ENCODE measurements at regions not wholly inside any gene's neighbourhood (a gene's known extent, or its start where the extent isn't known, plus 50 kb on each side); places are given as distances from the start of the nearest gene placed in this dataset.
A peak's percentile ranks its signal among the peaks of the same experiment; 100 is the strongest.

DNA sequence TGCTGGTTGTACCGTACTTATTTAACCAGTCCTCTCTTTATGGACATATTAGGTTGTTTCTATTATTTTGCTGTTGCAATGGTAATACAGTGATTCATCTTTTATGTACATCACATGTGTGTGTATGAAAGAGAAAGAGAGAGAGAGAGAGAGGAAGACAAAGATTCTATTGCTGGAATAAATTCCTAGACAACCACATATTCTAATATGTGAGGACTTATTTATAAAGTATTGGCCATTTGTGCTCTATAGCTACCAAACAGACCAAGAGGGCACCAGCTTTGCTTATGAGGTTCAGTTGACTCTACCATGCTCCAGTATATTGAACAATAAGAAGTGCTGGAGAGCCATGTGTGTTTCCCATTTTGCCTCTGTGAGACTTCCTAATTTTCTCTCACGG, 513.5 kb downstream of the DMAC1 start:
- Histone ChIP-seq H3K27me3 (no peaks in the 10 kb centered on the region), H3K9me3 (no peaks in the 10 kb centered on the region), H3K27ac (no peak overlapping the region), H3K4me1 (no peaks in the 10 kb centered on the region), H3K36me3 (no peaks in the 10 kb centered on the region), H3K4me3 (no peak overlapping the region)
- 64 to 92% methylated on average over 2 of the region's 2 CpGs for WGBS, 2 donors
- DNase-seq (no peak), ATAC-seq (ENCODE audit: low FRiP score in 2 of 2) (no peak)
- no peak for TF ChIP-seq POLR2A (IDR thresholded peaks at IDR 0.05)
- no peak for TF ChIP-seq POLR2AphosphoS5 (IDR thresholded peaks at IDR 0.05)
- TF ChIP-seq, protein P1, sequence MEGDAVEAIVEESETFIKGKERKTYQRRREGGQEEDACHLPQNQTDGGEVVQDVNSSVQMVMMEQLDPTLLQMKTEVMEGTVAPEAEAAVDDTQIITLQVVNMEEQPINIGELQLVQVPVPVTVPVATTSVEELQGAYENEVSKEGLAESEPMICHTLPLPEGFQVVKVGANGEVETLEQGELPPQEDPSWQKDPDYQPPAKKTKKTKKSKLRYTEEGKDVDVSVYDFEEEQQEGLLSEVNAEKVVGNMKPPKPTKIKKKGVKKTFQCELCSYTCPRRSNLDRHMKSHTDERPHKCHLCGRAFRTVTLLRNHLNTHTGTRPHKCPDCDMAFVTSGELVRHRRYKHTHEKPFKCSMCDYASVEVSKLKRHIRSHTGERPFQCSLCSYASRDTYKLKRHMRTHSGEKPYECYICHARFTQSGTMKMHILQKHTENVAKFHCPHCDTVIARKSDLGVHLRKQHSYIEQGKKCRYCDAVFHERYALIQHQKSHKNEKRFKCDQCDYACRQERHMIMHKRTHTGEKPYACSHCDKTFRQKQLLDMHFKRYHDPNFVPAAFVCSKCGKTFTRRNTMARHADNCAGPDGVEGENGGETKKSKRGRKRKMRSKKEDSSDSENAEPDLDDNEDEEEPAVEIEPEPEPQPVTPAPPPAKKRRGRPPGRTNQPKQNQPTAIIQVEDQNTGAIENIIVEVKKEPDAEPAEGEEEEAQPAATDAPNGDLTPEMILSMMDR (IDR thresholded peaks at IDR 0.05), result no peak
- TF ChIP-seq EP300 (IDR thresholded peaks at IDR 0.05), result no peak

DNA sequence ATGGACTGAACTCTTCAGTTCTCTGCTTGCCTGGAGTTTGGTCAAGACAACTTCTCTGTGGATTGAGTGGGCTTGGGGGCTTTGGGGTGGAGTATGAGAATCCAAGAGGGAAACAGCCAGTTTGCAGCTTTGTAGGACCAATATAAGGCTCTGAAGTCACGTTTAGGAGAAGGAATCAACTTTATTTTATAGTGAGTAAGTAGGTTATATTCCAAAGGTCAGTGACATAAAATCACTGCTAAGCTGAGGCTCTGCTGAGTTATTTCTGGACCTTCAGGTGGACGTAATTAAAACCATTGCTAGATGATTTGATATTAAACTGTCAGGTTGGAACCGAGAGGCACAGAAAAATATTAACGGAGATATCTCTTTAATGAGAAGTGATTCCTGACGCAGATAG, 514.4 kb downstream of the DMAC1 start:
- Histone ChIP-seq H3K36me3 (no peaks in the 10 kb centered on the region), H3K4me1 (no peaks in the 10 kb centered on the region), H3K9me3 (no peaks in the 10 kb centered on the region), H3K4me3 (no peak overlapping the region), H3K27me3 (no peaks in the 10 kb centered on the region), H3K27ac (no peak overlapping the region)
- no peak for DNase-seq
- TF ChIP-seq, protein P1 (IDR thresholded peaks at IDR 0.05), result no peak
- TF ChIP-seq EP300 (IDR thresholded peaks at IDR 0.05), result no peak
- TF ChIP-seq POLR2AphosphoS5 (IDR thresholded peaks at IDR 0.05), result no peak
- TF ChIP-seq POLR2A (IDR thresholded peaks at IDR 0.05), result no peak
- no peak for ATAC-seq (ENCODE audit: low FRiP score in 2 of 2)
- 63 to 79% methylated on average over 5 of the region's 5 CpGs for WGBS, 2 donors

DNA sequence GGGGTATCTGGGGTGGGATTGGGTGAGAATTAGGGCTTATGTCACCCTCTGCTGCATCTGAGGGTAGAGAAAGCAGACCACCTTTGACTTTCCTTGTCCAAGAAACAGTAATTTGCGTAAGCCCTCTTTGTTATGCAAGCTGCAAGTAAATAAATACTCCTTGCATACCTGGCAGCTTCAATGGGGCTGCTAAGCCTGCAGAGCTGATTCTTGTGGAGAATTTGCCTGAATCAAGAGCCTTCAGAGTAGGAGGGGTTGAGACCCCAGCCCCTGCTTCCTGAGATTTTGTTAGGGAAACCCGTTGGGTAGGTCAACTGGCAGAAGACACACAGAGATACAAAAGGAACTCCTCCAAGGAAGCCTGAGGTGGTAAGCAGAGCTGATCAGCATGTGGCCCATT, 515.1 kb downstream of the DMAC1 start:
- H3K4me3 ChIP-seq, result no peak overlapping the region
- no peaks in the 10 kb centered on the region for H3K36me3 ChIP-seq
- TF ChIP-seq EP300 (IDR thresholded peaks at IDR 0.05) (no peak), POLR2A (IDR thresholded peaks at IDR 0.05) (no peak), POLR2AphosphoS5 (IDR thresholded peaks at IDR 0.05) (no peak)
- TF ChIP-seq, protein P1 (IDR thresholded peaks at IDR 0.05), result no peak
- WGBS, 2 donors, result 48 to 59% methylated on average over 2 of the region's 2 CpGs
- H3K4me1 ChIP-seq, result no peaks in the 10 kb centered on the region
- H3K27ac ChIP-seq, result no peak overlapping the region
- ATAC-seq (ENCODE audit: low FRiP score in 2 of 2), result no peak
- H3K9me3 ChIP-seq, result no peaks in the 10 kb centered on the region
- H3K27me3 ChIP-seq, result no peaks in the 10 kb centered on the region
- no peak for DNase-seq

DNA sequence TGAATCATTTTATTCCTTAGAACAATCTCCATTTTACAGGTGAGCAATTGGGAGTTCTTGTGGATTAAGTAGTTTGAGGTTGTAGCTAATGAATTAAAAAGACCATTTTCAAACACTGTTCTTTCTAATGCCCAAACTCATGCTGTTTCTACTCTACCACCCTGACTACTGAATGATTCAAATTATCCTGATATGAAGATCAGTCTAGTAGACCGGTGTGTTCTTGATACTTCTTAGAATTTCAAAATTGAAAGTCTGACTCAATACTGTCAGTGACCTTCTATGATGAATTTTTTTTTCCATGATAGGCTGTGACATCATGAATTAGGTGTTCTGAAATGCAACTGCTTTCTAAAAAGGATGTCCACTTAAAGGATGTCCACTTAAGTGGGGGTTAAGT, 515.5 kb downstream of the DMAC1 start:
- H3K4me3 ChIP-seq, result no peak overlapping the region
- no peak overlapping the region for H3K27ac ChIP-seq
- TF ChIP-seq EP300 (IDR thresholded peaks at IDR 0.05) (no peak), POLR2A (IDR thresholded peaks at IDR 0.05) (no peak), POLR2AphosphoS5 (IDR thresholded peaks at IDR 0.05) (no peak)
- TF ChIP-seq, protein P1 (IDR thresholded peaks at IDR 0.05), result no peak
- DNase-seq (no peak), ATAC-seq (ENCODE audit: low FRiP score in 2 of 2) (no peak)
- 85 to 97% methylated on average over 1 of the region's 1 CpG for WGBS, 2 donors
- no peaks in the 10 kb centered on the region for H3K4me1 ChIP-seq
- H3K27me3 ChIP-seq, result no peaks in the 10 kb centered on the region
- H3K36me3 ChIP-seq, result no peaks in the 10 kb centered on the region
- H3K9me3 ChIP-seq, result no peaks in the 10 kb centered on the region

DNA sequence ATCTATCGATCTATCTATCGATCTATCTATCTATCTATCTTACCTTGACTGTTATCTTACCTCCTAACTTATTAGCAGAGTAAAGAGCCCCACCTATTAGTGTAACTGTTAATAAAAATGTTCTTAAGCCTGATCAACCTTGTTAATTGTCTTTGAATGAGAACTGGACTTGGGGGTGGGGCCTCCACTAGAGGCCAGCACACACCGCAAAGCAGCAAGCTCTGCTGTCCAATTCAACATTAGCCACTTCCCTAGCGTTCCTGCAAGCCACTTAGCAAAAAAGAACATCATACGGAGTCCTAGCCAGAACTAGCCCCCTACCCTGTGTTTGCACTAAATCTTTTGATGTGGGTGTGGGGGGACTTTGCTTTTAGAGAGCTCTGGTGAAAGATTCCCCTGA, 515.8 kb downstream of the KDM4C start:
- Histone ChIP-seq H3K4me1 (no peaks in the 10 kb centered on the region), H3K27me3 (no peaks in the 10 kb centered on the region), H3K27ac (no peak overlapping the region), H3K36me3 (no peaks in the 10 kb centered on the region), H3K9me3 (no peaks in the 10 kb centered on the region), H3K4me3 (no peak overlapping the region)
- 52 to 65% methylated on average over 5 of the region's 5 CpGs for WGBS, 2 donors
- peak in 1 of 2 donors; percentile 28 for ATAC-seq (ENCODE audit: low FRiP score in 2 of 2)
- TF ChIP-seq, protein P1 (IDR thresholded peaks at IDR 0.05), result peak in 1 of 6 experiments; percentile 27
- TF ChIP-seq POLR2A (IDR thresholded peaks at IDR 0.05), result no peak
- no peak for DNase-seq
